ENCODE measurements at regions not wholly inside any gene's neighbourhood (a gene's known extent, or its start where the extent isn't known, plus 50 kb on each side); places are given as distances from the start of the nearest gene placed in this dataset.

DNA sequence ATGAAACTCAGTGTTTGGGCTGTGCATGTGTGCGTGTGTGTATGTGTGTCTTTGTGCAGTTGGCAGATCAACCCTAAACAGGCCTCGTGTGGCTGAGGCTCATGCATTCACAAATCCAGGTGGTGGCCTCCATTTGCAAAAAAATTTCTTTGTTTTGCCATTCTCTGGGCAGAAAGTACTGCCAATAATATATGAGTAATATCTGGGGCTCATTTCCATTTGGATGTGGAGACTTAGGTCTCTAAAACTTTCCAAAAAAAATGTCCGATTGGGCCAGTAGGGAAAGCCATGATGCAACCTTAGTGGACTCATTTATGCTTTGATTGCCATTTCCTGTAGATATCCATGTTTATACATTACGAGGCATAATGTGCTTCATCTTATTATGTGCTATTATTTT is 77.9 kb upstream of the RPS23 start:
- TF ChIP-seq, protein P1, sequence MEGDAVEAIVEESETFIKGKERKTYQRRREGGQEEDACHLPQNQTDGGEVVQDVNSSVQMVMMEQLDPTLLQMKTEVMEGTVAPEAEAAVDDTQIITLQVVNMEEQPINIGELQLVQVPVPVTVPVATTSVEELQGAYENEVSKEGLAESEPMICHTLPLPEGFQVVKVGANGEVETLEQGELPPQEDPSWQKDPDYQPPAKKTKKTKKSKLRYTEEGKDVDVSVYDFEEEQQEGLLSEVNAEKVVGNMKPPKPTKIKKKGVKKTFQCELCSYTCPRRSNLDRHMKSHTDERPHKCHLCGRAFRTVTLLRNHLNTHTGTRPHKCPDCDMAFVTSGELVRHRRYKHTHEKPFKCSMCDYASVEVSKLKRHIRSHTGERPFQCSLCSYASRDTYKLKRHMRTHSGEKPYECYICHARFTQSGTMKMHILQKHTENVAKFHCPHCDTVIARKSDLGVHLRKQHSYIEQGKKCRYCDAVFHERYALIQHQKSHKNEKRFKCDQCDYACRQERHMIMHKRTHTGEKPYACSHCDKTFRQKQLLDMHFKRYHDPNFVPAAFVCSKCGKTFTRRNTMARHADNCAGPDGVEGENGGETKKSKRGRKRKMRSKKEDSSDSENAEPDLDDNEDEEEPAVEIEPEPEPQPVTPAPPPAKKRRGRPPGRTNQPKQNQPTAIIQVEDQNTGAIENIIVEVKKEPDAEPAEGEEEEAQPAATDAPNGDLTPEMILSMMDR (conservative IDR thresholded peaks at IDR 0.05; ENCODE audit: low read length): no peak
- TF ChIP-seq EZH2phosphoT487 (IDR thresholded peaks at IDR 0.05; ENCODE audit: borderline replicate concordance, low read depth, low read length): no peak
